ENCODE measurements at regions not wholly inside any gene's neighbourhood (a gene's known extent, or its start where the extent isn't known, plus 50 kb on each side); places are given as distances from the start of the nearest gene placed in this dataset.

- TF ChIP-seq POLR2A (IDR thresholded peaks at IDR 0.05), result no peak
- no peak for TF ChIP-seq CTCF (IDR thresholded peaks at IDR 0.05)
Observed at GRCh38 chr5:173718469-173718868, 102.0 kb upstream of the BOD1 start.
